8988T (cell line): ENCODE measurements at regions not wholly inside any gene's neighbourhood (a gene's known extent, or its start where the extent isn't known, plus 50 kb on each side); places are given as distances from the start of the nearest gene placed in this dataset.

Experiments
- DNase-seq: peaks from one replicate; pipeline ENCODE4 v3.0.0; 2011

DNA sequence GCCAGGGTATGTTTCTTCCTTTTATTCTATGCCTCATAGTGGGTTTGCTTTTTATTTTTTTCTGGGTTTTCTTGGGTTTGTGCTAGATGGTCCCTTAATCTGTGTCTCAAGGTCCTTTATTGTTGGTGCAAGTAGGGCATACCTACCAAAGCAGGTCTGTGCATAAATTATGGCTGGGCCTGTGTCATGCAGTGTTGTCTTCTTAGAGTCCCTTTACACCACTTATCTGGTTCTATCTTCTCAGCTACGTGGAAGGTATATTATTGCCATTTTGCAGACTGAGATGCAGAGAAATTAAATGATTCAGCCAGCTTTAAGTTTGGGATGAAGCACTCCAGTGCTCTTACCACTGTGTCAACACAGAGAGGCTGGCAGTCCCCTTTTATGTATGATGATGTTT lies 293.5 kb upstream of the SOX2 start:
- no peak for DNase-seq

DNA sequence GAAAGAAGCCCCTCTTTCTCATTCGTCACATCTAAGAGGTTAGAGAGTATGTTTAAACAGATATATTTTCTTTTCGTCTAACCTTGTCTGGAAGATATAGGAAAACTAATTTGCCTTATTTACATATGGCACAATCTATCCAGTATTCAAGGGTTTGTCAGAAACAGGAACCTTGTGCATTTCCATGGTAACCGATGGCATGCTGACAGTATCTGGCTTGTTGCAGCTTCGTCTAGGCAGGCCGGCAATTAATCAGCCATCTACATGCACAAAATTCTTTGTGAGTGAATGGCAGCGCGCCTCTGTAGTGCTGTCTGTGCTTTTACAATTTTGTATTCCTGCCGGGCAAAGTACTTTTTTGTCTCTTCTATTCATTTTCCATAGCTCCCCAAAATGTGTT lies 294.0 kb upstream of the SOX2 start:
- DNase-seq, result no peak

DNA sequence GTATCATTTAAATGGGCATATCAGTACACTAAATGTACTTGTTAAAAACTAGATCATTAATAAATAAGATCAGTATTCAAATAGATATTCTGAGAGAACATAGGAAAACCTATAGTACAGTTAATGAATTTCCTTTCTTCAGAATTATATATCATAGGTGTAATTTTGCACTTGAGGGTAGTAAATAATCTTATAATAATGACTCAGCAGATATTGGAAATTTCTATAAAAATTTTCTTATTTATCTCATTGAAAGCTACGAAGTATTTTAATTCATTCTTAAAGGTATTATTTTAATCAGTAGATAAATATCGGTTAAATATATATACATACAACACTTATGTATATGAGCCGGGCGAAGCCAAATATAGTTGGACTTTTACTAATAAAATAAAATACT lies 300.9 kb upstream of the SOX2 start:
- DNase-seq, result no peak

DNA sequence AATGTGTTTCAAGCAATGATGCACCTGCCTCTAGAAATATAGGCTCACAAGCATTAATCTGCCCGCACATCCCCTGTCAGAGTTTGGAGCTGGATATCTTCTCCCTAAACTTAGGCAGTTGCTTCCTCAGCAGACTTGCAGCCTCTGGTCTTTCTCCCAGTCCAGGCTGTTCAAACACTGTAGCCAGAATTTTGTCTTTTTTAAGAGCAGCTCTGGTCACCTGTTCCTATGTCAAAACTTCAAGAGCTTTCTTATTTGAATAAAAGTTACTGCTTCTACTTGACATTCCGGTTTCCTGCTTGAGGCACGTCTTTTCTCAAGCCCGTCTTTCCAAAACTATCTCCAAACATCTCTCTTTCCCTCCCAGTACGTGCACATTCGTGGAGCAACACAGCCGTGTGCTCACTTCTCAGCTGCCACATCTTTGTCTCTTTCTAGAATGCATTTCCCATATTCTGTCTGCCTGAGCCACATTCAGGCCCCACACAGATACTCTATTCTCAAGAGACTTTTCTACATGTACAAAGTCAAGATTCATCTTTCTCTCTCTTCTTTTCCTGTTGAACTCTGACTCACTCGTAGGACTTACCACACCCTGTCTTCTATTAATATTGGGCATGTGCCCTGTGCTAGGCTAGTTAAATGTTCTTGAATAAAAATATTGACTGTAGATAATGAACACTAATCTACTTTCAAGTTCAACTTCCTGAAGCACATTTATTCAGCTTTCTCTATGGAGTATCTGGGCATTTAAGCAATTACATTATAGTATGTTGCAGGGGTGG lies 307.7 kb upstream of the SOX2 start:
- no peak for DNase-seq

DNA sequence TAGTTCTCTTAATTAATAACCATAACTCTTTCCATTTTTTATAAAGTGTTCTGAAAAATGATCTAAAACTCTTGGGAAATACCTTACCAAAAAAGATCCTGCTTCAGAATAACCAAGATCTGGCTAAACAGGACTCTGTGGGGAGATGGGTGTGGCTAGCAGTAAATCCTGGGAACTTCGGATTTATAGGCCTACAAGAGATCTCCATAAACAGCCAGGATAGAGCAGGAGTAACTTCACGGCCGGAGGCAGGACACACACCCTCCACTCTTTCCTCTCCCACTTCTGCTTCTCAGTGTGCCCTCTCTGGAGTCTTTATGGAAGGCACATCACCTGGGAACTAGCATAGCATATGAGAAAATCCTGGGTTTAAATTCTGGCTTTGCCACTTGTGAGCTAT lies 309.4 kb upstream of the SOX2 start:
- no peak for DNase-seq

DNA sequence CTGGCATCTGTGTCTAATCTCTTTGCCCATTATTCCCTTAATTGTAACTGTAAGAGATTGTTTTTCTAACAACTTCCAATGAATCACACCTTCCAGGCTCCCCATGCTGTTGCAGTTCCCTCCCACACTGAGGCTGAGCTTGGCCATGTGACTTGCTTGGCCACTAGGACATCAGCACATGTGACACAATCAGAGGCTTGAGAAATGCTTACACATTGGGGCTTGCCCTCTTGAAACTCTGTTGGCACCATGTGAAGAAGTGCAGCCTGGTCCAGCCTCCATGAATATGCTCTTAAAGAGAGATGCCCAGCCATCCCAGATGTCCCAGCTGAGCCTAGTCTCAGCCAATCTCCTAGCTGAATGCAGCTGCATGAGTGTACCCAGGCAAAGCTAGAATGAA lies 326.8 kb upstream of the SOX2 start:
- DNase-seq, result no peak

DNA sequence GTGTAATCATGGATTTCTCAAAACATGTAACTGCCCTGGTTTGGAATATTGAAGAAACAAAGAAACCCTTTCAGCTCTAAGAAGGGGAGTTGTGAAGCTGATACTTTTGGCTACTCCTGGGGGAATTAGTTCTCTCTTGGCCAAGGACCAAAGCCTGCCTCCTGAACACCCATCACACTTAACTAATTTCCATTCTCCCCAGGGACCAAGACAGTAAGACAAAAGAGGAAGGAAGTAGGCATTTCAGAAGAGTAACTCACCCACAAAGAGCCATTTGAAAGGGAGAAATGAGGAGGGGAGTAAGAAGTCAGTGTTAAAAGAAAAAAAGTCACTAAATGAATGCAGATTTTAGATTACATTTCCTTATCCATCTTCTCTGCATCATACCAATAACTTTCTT lies 328.0 kb upstream of the SOX2 start:
- no peak for DNase-seq

DNA sequence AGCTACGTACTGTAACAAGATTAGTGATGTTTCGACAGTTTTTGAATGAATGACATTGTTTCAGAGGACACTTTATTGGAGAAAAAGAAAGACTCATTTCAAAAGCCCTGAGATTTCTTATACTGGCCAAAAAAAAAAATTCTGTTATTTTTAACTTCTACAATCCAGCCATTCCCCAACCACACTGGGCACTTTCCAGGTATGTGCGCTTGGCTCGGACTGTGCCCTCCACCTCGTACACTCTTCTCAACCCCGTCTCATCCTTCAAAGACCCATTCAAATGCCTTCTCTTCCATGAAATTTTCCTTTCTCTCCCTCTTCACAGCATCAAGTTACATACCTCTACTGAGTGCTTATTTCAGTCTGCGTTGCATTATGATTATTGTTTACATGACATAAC lies 328.5 kb upstream of the SOX2 start:
- DNase-seq, result no peak

DNA sequence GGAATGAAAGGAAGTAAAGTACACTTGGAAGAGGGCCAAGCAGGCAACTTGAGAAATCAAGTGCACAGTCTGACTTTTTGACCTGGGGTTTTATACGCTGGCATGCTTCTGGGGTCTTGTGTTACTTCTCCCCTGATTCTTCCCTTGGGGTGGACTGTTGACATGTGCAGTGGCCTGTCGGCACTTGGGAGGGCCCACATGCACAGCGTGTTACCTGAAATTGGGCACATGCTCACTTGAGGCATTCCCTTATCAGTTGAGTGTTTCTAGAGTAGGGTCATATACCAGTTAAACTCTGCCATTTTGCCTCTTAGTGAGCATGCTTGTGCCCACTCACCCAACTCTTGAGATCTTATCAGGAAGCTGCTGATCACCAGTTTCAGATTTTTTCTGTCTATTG lies 329.1 kb upstream of the SOX2 start:
- DNase-seq, result no peak

DNA sequence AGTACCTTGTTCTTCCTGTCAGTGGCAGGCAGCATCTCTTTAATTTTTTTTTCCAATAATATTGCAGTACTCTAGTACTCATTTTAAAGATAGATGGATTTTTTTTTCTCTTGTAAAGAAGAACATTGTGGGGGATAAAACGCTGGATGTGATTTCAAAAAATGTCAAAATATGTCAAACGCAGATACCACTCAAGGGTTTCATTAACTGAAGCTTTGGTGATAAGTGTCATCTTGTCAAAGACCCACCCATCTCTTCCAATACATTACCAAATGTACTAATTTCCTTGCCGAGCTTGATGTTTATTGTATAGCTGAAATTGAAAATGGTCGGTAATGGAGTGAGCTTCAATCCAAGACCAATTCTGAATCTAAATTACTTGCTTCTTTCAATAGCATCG lies 332.4 kb upstream of the SOX2 start:
- DNase-seq, result no peak

DNA sequence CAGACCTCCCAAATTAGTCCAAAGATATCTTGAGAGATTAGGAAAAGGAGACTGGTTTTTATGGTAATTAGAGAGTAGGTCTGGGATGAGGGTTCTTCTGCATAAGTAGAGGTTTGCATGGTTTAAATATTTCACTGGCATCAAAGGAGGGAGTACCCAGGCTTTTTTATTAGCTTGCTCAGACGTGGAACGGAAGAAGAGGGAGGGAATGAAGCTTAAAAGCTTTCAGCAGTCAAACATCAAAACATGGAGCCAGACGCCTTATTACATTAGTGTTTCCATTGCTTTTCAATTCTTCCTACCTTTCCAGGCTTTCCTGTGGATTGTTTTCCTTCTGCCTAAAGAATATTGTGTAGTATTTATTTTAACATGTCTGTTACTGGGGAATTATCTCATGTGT lies 342.1 kb upstream of the SOX2 start:
- DNase-seq, result no peak

DNA sequence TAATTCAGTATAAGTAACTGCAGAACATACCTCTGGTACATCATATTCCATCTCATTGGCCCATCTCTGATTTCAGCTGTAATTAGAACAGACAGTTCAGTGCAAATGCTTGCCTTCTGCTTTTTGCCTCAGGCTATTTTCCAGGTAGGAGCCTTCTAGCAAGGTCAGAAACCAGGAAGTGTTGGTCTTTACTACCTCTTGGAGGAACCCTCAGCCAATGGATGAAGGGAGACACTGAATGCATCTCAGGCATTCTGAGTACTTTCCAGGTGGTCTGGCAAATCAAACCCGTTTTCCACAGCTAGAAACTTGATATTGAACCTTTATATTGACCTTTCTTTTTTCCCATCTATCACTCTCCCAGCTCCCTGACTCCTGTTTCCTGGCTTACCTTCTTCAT lies 348.5 kb upstream of the SOX2 start:
- DNase-seq, result no peak

DNA sequence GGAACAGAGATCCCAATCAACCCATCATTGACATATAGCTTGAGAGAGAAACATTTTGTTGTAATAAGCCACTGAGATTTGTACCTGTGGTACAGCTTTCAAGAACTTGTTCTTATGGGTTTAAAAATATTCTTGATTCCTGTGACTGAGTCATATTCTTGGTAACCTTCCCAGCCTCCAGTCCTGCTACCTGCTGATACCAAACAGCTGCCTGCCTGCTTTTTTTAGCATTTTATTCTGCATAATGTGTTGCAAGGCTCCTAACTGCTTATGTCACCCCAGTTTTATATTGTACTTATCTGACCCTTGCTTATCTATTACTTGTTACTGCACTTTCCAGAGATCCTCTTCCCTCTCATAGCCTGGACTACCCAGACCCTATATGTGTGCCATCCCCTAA lies 349.3 kb upstream of the SOX2 start:
- DNase-seq, result no peak

DNA sequence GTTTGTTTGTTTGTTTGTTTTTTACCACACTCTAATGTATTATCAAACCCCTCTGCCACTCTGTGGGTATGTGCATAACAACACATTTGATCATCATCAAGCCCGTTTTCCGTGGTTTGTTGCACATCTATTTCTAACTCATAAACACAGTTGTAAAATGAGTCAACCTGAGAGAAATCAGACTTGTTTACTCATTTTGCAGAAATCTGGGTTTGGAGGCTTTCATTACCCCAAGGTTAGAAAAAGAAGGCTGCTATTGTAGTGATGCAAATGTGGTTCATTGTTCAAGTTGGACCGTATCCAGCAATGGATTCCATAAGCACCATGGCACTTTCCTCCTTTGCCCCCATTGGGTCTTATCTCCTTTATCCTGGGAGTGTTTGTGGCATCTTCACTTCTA lies 353.2 kb upstream of the SOX2 start:
- no peak for DNase-seq

DNA sequence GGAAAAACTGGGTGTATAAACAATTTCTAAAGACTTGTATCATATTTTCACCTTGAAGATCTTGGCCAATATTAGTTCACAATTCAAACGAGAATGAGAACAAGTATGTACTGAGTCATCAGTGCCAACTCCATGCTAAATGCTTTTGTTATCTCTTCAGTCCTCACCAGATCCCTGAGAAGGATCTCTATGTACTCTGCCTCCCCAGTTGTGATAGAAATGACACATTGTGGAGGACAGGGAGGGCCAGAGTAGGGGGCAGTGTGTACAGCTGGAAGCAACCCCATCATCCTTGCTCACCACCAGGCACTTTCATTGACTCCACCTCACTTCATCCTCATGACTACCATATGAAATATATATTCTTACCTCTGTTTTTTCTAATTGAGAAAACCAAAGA lies 353.7 kb upstream of the SOX2 start:
- no peak for DNase-seq

DNA sequence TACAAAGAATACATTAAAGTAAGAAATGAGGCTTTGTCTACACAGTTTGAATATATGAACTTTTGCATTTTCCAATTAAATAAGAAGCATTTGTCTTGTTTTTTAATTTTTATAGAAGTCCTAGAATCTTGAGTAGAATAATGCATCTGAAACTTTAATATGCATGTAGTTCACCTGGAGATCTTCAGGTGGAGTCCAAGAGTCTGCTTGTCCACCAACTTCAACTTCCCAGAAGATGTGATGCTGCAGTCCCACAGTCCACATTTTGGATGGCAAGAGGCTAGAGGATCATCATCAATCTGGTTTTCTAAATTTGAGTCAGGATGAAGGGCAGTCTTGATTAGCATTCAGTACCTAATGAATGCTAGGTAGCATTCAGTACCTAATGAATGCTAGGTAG lies 357.6 kb upstream of the SOX2 start:
- no peak for DNase-seq

DNA sequence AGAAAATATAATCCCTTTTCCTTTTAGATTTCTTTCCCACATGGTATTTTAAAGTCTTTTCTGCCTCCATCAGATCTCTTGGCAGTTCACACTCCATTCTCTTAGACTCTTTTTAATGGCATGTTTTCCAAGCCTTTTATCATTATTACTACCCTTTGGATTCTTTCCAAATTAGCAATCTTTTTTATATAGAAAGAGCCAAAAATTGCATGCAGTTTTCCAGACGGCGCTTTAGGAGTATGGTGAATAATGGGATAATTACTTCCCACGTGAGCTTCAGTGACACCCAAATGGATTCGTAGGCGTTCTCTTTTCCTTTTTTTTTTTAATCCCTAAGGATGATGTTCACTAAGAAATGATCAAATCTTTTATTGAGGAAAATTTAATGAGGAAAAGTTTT lies 354.8 kb upstream of the DNAJC19 start:
- no peak for DNase-seq

DNA sequence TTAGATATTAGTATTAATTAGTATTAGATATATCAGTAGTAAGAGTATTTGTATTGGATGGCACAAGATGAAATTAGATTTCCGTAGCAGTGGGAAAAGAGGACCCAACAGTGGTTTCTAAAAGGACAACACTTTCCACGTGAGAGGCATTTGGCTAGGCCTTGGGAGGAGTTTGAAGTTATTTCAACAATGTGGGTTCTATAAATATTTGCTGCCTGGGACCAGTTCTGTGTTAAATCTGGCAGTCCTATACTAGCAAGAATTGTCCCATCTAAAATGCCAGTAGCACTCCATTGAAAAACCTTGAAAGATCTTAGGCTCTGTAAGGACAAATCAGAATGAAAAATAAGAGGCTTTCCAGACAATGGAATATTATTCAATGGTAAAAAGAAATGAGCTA lies 347.1 kb upstream of the DNAJC19 start:
- DNase-seq, result no peak

DNA sequence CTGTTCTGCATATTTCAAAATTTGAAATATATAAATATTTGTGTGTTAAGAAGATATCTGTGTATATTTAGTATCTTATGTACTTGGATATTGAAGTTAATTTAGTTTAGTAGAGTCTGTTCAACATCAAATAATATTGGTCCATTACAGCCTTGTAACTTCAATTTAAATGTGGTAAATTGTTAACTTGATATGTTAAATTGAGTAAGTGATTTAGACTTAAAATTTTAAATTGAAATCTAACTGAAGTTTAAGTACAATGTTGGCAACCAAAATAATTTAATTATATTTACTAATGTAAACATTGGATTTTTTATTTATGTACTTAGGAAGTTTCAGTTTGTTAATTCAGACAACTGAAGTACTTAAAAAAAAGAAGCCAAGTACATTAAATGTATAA lies 343.9 kb upstream of the DNAJC19 start:
- DNase-seq, result no peak

DNA sequence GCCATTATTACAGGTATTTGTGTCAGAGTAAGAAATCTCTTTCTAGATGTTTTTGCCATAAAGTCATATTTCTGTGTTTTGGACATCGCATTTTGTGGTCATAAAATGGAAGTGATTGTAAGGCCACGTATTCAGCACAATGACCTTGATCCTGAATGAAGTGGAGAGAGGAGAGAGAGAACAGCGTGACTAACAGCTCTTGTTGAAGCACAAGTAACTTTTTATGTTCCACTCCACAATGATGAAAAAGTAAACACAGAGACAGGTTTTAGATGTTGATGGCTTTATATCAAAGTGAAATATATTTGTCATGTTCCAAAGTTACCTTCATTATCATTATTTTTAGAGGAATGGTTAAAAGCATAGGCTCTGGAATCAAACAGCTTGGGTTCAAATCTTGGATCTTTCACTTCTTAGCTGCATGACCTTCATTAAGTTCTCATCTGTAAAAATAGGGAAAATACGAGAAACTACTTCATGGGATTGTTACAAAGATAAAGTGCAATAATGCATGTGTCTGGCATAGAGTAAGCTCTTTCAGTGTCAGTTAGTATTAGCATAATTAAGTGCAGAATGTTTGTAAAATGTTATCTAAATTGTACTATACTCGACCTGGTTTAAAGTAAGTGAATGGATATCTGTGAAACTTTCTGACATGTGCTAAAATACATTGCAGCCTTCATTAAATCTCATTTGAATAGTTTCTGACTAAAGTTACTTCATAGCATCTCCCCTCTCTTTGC lies 341.5 kb upstream of the DNAJC19 start:
- DNase-seq, result no peak

DNA sequence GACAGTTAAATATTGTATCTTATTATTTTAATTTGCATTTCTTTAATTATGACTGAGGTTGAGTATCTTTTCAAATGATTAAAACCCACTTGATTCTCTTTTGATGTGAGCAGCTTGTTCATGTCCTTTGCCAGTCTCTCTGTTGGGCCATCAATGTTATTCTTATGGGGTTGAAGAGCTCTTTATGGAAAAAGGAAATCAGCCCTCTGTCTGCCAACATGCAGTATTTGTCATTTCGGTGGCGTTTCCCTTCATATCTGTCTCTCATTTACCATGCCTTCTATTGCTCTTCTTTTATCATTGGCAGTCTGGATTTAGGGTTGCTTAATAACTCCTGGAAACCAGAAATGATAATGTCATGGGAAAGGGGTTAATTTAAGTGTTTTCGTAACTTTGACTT lies 340.7 kb upstream of the DNAJC19 start:
- no peak for DNase-seq

DNA sequence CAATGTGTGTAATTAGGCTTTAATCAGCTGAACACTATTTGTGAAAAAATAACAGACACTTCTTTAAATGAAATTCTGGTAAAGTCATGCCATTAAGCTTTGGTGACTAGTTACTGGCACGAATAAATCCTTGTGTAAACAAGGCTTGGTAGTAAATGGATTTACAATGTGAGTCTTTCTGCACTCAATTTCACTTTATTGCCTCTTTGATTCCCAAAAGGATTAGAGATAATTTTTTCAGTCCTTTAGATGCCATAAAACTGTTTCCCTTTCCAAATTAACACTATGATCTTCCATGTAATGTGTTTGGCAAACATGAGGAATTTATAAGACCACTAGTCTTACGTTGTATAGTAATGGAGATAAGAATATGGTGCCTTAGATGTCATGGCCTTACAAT lies 339.5 kb upstream of the DNAJC19 start:
- DNase-seq, result no peak

DNA sequence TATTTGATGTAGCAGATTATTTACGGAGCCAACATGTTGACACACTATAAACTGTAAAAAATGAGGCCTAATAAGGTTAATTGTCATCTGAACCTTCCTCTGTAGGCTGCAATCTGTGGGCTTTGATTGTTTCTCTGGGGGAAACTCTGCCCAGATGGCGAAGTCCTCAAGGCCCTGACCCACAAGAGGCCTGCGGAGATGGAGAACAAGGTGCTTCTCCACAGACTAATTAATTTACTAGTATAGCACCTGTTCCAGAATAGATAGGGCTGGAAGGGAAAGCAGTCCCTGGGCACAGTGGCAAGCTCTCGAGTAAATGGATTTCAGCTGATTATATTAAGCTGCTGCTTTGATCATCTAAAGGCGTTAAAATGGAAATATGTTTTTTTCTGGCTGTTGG lies 338.8 kb upstream of the DNAJC19 start:
- DNase-seq, result no peak

DNA sequence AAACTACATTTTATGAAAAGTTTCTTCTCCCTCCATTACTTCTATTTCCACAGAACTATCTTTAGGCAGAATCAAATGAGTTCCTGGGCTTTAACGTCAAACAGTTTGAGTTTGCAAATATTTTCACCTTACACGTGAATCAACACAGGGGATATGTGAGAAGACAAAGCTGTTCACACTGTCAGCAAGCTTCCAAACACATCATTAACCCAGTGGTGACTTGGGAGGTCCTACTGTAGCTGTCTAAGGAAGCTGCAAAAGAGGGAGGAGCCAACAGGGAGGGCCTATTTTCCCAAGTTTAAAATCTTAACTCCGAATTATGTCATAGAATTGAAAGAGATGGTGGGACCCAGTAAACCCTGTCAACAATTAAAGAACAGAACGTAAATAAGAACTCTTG lies 337.8 kb upstream of the DNAJC19 start:
- DNase-seq, result no peak

DNA sequence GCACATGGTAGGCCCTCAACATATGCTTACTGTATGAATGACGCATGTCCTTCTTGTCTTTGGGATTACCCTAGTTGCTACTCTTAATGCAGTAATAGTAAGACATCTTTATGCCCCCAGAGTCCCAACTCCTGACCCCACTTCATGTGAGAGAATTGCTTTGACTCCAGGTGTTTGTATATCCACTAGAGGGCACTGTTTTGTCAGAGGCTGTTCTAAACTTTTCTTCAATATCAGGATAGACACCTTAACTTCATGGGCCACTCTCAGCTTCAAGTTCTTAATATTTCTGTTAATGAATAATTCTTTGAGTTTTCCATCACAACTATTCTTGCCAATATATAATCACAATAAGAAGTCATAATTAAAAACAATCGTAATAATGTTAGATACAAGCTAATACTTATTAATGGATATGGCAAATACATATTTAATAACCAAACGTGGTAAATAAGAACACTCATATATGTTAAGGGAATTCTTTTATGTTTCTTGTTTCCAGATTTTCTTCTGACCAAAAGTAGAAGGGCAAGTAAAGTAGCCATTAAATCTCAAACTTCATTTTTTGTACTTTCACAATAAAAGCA lies 337.2 kb upstream of the DNAJC19 start:
- peak; percentile 24 for DNase-seq
